ENCODE measurements at regions not wholly inside any gene's neighbourhood (a gene's known extent, or its start where the extent isn't known, plus 50 kb on each side); places are given as distances from the start of the nearest gene placed in this dataset.

DNA sequence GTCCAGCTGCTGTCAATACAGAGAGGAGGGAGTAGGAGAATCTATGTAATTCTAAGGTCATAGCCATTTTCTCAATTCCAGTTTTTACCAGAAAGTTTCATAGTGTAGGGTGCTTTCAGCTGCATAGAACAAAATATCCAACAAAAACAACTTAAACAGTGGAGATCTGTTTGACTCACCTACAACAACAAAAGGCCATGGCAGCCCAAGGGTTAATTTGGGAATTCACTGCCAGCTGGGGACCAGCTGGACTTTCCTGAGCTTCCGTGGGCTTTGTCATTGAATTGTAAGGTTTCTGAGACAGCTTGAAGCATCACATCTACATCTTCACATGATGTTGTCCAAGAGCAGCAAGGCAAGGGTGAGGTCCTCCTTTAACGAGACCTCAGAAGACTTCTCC, 512.7 kb downstream of the IRS1 start:
- TF ChIP-seq POLR2AphosphoS5 (IDR thresholded peaks at IDR 0.05; ENCODE audit: low read depth, low read length) (no peak), TCF7L2 (IDR thresholded peaks at IDR 0.05; ENCODE audit: low read depth, low read length) (no peak), SIN3A (IDR thresholded peaks at IDR 0.05; ENCODE audit: borderline replicate concordance, insufficient read depth, low read depth, low read length) (no peak)
- TF ChIP-seq, protein P1, sequence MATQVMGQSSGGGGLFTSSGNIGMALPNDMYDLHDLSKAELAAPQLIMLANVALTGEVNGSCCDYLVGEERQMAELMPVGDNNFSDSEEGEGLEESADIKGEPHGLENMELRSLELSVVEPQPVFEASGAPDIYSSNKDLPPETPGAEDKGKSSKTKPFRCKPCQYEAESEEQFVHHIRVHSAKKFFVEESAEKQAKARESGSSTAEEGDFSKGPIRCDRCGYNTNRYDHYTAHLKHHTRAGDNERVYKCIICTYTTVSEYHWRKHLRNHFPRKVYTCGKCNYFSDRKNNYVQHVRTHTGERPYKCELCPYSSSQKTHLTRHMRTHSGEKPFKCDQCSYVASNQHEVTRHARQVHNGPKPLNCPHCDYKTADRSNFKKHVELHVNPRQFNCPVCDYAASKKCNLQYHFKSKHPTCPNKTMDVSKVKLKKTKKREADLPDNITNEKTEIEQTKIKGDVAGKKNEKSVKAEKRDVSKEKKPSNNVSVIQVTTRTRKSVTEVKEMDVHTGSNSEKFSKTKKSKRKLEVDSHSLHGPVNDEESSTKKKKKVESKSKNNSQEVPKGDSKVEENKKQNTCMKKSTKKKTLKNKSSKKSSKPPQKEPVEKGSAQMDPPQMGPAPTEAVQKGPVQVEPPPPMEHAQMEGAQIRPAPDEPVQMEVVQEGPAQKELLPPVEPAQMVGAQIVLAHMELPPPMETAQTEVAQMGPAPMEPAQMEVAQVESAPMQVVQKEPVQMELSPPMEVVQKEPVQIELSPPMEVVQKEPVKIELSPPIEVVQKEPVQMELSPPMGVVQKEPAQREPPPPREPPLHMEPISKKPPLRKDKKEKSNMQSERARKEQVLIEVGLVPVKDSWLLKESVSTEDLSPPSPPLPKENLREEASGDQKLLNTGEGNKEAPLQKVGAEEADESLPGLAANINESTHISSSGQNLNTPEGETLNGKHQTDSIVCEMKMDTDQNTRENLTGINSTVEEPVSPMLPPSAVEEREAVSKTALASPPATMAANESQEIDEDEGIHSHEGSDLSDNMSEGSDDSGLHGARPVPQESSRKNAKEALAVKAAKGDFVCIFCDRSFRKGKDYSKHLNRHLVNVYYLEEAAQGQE (IDR thresholded peaks at IDR 0.05; ENCODE audit: insufficient read depth in 1 of 2, low read depth in 2 of 2, low read length in 1 of 2), result no peak
- TF ChIP-seq, protein P2, sequence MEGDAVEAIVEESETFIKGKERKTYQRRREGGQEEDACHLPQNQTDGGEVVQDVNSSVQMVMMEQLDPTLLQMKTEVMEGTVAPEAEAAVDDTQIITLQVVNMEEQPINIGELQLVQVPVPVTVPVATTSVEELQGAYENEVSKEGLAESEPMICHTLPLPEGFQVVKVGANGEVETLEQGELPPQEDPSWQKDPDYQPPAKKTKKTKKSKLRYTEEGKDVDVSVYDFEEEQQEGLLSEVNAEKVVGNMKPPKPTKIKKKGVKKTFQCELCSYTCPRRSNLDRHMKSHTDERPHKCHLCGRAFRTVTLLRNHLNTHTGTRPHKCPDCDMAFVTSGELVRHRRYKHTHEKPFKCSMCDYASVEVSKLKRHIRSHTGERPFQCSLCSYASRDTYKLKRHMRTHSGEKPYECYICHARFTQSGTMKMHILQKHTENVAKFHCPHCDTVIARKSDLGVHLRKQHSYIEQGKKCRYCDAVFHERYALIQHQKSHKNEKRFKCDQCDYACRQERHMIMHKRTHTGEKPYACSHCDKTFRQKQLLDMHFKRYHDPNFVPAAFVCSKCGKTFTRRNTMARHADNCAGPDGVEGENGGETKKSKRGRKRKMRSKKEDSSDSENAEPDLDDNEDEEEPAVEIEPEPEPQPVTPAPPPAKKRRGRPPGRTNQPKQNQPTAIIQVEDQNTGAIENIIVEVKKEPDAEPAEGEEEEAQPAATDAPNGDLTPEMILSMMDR (IDR thresholded peaks at IDR 0.05), result no peak

Measured in Panc1 (cell line).